ENCODE measurements at regions not wholly inside any gene's neighbourhood (a gene's known extent, or its start where the extent isn't known, plus 50 kb on each side); places are given as distances from the start of the nearest gene placed in this dataset.

DNA sequence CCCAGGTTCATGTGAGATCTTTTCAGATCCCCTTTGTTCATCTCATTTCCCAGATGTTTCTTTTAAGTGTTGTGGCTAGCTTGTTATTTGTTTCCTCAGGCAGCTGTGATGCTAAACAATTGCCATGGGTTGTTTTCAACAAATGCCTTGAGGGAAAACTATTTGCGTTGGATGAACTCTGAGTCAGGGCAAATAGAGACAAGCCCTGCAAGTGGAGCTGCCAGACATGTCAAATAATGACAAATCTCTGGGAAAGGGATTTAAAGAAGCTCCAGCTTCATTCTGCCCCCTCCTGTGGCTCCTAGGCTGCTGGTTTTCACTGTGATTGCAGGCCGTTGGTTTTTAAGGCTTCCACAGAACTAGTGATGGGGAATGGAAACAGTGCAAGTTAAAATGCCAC, 272.4 kb upstream of the SP8 start:
- DNase-seq (no peak), ATAC-seq (ENCODE audit: low read depth) (no peak)
- WGBS, 2 experiments (ENCODE audit: extremely low coverage in 2 of 2, insufficient read length in 1 of 2), result no CpG with 5 or more reads among the region's 2 CpGs
- Histone ChIP-seq H2BK15ac (ENCODE audit: low read depth, low read length) (no peak overlapping the region), H3K79me1 (ENCODE audit: low read depth in 1 of 2, low read length in 2 of 2) (no peaks in the 10 kb centered on the region), H3K27me3 (ENCODE audit: control insufficient read depth, insufficient read depth, low read length) (no peaks in the 10 kb centered on the region), H3K18ac (ENCODE audit: low read depth, low read length) (no peak overlapping the region), H3K14ac (replicated peaks; ENCODE audit: low read depth, low read length) (no peak overlapping the region), H3K9ac (ENCODE audit: low read depth, low read length) (no peak overlapping the region), H4K5ac (ENCODE audit: low read depth, low read length) (no peak overlapping the region), H2BK5ac (ENCODE audit: low read depth, low read length, poor library complexity, severe bottlenecking) (no peak overlapping the region), H2AFZ (replicated peaks; ENCODE audit: low read length, poor library complexity) (no peak overlapping the region), H3K56ac (ENCODE audit: extremely low read depth, insufficient read depth, low read length) (no peak overlapping the region), H4K20me1 (ENCODE audit: insufficient read depth, low read length) (no peaks in the 10 kb centered on the region), H3K9me3 (ENCODE audit: control insufficient read depth, insufficient read depth, low read length) (peaks cover 9% of the 10 kb centered on the region; the same call in 1 of the 2 replicates), H2BK20ac (ENCODE audit: low read depth, low read length) (no peak overlapping the region), H3K9me1 (ENCODE audit: insufficient read depth, low read length) (no peaks in the 10 kb centered on the region), H3K4me3 (ENCODE audit: insufficient read depth, low read depth, low read length) (no peak overlapping the region), H2AK5ac (ENCODE audit: low read depth, low read length) (no peak overlapping the region), H3K27ac (ENCODE audit: insufficient read depth, low read length) (no peak overlapping the region), H3K4ac (ENCODE audit: low read depth, low read length) (no peak overlapping the region), H3K36me3 (ENCODE audit: control insufficient read depth, insufficient read depth, low read length) (no peaks in the 10 kb centered on the region), H2BK120ac (ENCODE audit: low read depth, low read length) (no peak overlapping the region), H4K8ac (ENCODE audit: low read depth in 2 of 2, low read length in 2 of 2) (no peak overlapping the region), H4K91ac (ENCODE audit: insufficient read depth, low read depth, low read length) (no peak overlapping the region), H3K4me2 (ENCODE audit: low read depth, low read length) (no peak overlapping the region), H3K23ac (ENCODE audit: low read depth, low read length) (no peak overlapping the region), H3K4me1 (ENCODE audit: control insufficient read depth, insufficient read depth, low read length) (no peaks in the 10 kb centered on the region), H2AK9ac (replicated peaks; ENCODE audit: low read depth, low read length, poor library complexity) (no peak overlapping the region)
- dilution Hi-C loops (cut with HindIII; ENCODE audit: low sequenced_read_pairs, unreplicated experiment) (no loop called here), in situ Hi-C loops (cut with MboI; ENCODE audit: low sequenced_read_pairs) (no loop called here), intact Hi-C loops (cut with micrococcal nuclease) (no loop called here)
- no peak for TF ChIP-seq RFX5 (IDR thresholded peaks at IDR 0.05; ENCODE audit: low read depth, low read length)
- TF ChIP-seq MAFK (IDR thresholded peaks at IDR 0.05; ENCODE audit: low read depth, low read length), result no peak
- no peak for TF ChIP-seq FOS (IDR thresholded peaks at IDR 0.05; ENCODE audit: low read depth, low read length)
- TF ChIP-seq, protein P1, sequence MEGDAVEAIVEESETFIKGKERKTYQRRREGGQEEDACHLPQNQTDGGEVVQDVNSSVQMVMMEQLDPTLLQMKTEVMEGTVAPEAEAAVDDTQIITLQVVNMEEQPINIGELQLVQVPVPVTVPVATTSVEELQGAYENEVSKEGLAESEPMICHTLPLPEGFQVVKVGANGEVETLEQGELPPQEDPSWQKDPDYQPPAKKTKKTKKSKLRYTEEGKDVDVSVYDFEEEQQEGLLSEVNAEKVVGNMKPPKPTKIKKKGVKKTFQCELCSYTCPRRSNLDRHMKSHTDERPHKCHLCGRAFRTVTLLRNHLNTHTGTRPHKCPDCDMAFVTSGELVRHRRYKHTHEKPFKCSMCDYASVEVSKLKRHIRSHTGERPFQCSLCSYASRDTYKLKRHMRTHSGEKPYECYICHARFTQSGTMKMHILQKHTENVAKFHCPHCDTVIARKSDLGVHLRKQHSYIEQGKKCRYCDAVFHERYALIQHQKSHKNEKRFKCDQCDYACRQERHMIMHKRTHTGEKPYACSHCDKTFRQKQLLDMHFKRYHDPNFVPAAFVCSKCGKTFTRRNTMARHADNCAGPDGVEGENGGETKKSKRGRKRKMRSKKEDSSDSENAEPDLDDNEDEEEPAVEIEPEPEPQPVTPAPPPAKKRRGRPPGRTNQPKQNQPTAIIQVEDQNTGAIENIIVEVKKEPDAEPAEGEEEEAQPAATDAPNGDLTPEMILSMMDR (conservative IDR thresholded peaks at IDR 0.05; ENCODE audit: low read depth, low read length), result no peak
- no peak for TF ChIP-seq CEBPB (IDR thresholded peaks at IDR 0.05; ENCODE audit: low read depth, low read length)
- no peak for TF ChIP-seq MAZ (IDR thresholded peaks at IDR 0.05; ENCODE audit: borderline replicate concordance, low read depth, low read length)
- ChIA-PET CTCF (no interaction called here), POLR2A (ENCODE audit: unreplicated experiment) (no interaction called here)
- BruUV-seq (replicated peaks), result no TSS peak
